Activated naive CD4-positive, alpha-beta T cell treated with anti-CD3 and anti-CD28 coated beads, Interleukin-2, amount 50 U/mL, for 24 hours (primary cell): ENCODE measurements at regions not wholly inside any gene's neighbourhood (a gene's known extent, or its start where the extent isn't known, plus 50 kb on each side); places are given as distances from the start of the nearest gene placed in this dataset.

Source experiments
- H3K27ac Mint-ChIP-seq: one replicate; pipeline ENCODE4 v1.8.0; 2021; ENCODE audit warnings: mild to moderate bottlenecking, mixed read lengths
- H3K27me3 Mint-ChIP-seq: one replicate; pipeline ENCODE4 v1.8.0; 2021; ENCODE audit warnings: mixed read lengths
- H3K36me3 Mint-ChIP-seq: one replicate; pipeline ENCODE4 v1.8.0; 2021; ENCODE audit warnings: mixed read lengths
- H3K4me1 Mint-ChIP-seq: one replicate; pipeline ENCODE4 v1.8.0; 2021; ENCODE audit warnings: mixed read lengths
- H3K4me3 Mint-ChIP-seq: one replicate; pipeline ENCODE4 v1.8.0; 2021; ENCODE audit warnings: mild to moderate bottlenecking, mixed read lengths
- H3K9me3 Mint-ChIP-seq: one replicate; pipeline ENCODE4 v1.8.0; 2021; ENCODE audit warnings: mixed read lengths

DNA sequence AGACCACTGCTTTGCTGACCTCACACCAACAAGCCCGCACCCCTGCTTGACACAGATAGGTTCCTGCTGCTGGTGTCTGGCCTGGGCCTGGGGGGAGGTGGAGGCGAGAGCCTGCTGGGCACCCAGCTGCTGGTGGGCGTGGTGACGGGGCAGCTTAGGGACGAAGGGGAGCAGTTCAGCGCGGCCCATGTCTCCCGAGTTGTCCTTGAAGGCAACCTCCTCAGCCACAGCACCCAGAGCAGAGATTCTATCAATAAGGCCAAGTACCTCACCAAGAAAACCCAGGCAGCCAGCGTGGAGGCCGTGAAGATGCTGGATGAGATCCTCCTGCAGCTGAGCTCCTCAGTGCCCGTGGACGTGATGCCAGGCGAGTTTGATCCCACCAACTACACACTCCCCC lies 313.3 kb downstream of the NR2F1-AS1 start:
- H3K36me3 Mint-ChIP-seq: no peaks in the 10 kb centered on the region
- H3K4me3 Mint-ChIP-seq: no peak overlapping the region
- peaks cover 6% of the 10 kb centered on the region for H3K9me3 Mint-ChIP-seq
- H3K27ac Mint-ChIP-seq: no peak overlapping the region
- no peaks in the 10 kb centered on the region for H3K27me3 Mint-ChIP-seq
- H3K4me1 Mint-ChIP-seq: no peaks in the 10 kb centered on the region

DNA sequence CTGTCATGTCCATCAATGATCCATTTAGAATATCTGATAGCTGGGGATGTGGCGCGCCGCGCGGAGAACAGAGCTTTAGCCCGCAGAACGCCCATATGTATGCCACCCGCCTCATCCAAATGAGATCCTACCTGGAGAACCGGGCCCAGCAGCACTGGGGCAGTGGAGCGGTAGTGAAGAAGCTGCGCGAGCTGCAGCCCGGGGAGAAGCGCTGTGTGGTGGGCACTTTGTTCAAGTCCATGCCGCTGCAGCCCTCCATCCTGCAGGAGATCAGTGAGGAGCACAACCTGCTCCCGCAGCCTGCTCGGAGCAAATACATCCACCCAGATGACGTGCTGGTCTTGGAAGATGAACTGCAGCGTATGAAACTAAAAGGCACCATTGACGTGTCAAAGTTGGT lies 313.7 kb downstream of the NR2F1-AS1 start:
- Mint-ChIP-seq H3K4me3 (no peak overlapping the region), H3K9me3 (peaks cover 6% of the 10 kb centered on the region), H3K27me3 (no peaks in the 10 kb centered on the region), H3K36me3 (no peaks in the 10 kb centered on the region), H3K27ac (no peak overlapping the region), H3K4me1 (no peaks in the 10 kb centered on the region)

DNA sequence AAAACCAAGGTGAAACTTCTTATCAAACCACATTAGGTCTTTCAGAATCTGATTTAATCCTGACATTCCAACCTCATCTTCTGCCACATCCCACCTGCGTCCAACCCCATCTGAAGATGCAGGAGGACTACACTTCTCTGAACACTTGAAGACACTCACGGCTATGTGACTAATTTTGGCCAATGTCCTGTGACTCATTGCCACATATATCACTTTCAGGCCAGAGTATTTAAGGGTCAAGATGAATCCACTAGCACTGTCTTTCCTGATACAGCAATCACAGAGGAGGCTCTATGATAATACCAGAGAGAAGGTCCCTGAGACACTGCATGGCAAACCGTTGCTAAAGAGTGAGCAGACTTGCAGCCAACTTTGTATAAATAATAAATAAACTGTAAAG lies 323.4 kb downstream of the NR2F1-AS1 start:
- H3K27ac Mint-ChIP-seq: no peak overlapping the region
- H3K27me3 Mint-ChIP-seq: no peaks in the 10 kb centered on the region
- H3K4me3 Mint-ChIP-seq: no peak overlapping the region
- H3K4me1 Mint-ChIP-seq: no peaks in the 10 kb centered on the region
- no peaks in the 10 kb centered on the region for H3K36me3 Mint-ChIP-seq
- no peaks in the 10 kb centered on the region for H3K9me3 Mint-ChIP-seq

DNA sequence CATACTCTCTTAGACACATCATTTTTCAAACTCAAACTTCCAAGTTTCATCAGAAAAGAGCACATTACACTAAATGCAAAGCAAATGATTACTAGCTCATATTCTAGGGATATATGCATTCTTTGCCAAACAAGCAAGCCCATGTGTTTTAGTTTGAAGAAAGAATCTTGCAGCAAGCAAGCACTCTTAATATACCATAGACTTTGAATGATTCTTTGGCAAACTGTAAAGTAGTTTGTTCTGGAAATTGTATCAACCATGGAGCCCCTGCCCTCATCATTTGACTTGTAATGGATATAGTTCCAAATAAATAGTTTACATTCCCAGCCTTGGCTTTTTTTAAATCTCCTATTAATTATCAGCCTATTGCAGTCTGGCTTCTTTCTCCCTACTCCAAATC lies 325.2 kb downstream of the NR2F1-AS1 start:
- H3K9me3 Mint-ChIP-seq: no peaks in the 10 kb centered on the region
- H3K27ac Mint-ChIP-seq: no peak overlapping the region
- H3K4me1 Mint-ChIP-seq: no peaks in the 10 kb centered on the region

DNA sequence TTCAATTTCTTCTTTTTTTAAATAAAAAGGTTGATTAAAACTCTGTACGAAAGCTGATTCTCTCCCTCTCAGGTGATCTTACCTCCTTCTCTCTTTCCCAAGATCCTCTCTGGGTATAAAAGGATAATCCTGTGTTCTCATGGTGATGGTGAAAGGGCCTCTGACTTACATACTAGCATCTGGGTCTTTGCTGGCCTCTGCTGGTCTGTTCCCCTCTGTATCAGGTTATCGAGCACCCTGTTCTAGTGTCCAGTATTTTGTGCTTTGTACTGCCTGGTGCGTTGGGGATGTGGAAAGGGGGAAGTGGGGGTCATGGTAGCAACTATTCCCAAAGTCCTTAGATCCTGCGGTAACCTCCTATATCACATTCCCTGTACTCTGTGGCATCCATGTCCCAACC lies 328.9 kb downstream of the NR2F1-AS1 start:
- H3K27me3 Mint-ChIP-seq: no peaks in the 10 kb centered on the region
- no peak overlapping the region for H3K4me3 Mint-ChIP-seq
- H3K9me3 Mint-ChIP-seq: no peaks in the 10 kb centered on the region
- H3K4me1 Mint-ChIP-seq: no peaks in the 10 kb centered on the region
- no peak overlapping the region for H3K27ac Mint-ChIP-seq
- H3K36me3 Mint-ChIP-seq: no peaks in the 10 kb centered on the region

More for the DNA sequence above, 325.2 kb downstream of the NR2F1-AS1 start:
- no peaks in the 10 kb centered on the region for H3K36me3 Mint-ChIP-seq
- H3K27me3 Mint-ChIP-seq: no peaks in the 10 kb centered on the region
- no peak overlapping the region for H3K4me3 Mint-ChIP-seq

DNA sequence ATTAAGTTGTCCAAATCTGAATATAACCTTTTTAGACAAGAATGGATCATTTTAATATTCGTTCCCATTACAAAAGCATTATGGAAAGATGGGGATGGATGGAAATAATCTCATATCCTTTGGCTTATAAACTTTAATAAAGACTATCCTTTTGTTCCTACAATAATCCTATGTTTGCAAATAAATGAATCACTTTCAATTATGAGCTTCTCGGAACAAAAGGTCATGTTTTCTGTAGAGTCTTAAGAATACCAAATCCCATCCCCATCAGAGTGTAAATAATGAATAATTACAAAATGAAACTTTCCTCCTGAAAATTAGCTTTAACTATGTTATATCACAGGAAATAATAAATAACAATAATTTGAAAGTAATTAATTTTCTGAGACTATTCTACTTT lies 329.7 kb downstream of the NR2F1-AS1 start:
- H3K4me1 Mint-ChIP-seq: no peaks in the 10 kb centered on the region
- no peaks in the 10 kb centered on the region for H3K36me3 Mint-ChIP-seq
- no peaks in the 10 kb centered on the region for H3K27me3 Mint-ChIP-seq
- no peak overlapping the region for H3K27ac Mint-ChIP-seq
- H3K4me3 Mint-ChIP-seq: no peak overlapping the region
- H3K9me3 Mint-ChIP-seq: no peaks in the 10 kb centered on the region

DNA sequence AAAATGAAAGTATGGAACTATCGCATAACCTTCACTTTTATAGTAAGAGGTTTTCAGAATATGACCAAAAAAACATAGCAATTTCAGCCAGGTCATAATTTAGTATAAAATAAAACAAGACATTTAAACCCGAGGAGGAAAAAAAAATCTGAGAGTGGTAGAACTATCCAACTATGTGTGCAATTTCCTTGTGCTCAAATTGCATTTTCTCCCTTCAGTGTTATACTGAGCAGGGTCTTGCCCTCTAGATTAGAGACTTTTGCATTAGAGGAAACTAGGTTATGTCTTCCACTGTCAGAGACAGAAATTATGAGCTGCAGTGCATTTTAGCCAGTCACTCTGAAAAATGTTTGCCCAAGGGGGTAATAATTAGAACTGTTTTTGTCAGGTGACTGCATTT lies 330.6 kb downstream of the NR2F1-AS1 start:
- Mint-ChIP-seq H3K9me3 (no peaks in the 10 kb centered on the region), H3K4me1 (no peaks in the 10 kb centered on the region), H3K4me3 (no peak overlapping the region), H3K27me3 (no peaks in the 10 kb centered on the region), H3K36me3 (no peaks in the 10 kb centered on the region), H3K27ac (no peak overlapping the region)

DNA sequence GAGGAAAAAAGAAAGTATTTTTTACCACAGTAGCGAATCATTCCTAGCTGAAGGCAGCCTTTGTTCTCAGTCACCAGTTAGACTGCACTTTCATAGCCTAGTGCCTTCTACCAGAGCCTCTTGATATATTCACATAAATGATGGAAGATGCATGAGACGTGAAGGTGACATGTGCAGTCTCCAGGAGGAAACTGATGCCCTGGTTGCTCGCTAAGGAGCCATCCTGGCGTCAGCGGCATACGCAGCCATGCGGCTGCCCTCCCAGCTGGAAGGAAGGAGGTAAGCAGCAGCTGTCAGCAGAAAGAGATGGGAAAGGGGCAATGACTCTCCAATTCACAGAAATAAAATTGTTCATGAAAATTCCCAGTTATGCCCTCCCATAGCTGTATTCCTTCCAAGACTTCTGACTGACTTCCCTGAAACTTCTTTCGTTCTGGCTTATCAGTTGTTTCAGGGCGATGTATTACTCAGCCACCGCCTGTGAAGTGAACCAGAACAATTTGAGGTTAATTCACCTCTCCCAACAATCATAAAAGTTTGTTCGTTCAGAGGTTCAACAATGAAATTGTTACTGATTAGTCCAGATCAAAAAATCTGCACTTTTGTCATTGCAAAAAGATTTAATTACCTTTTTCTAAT lies 331.2 kb downstream of the NR2F1-AS1 start:
- no peaks in the 10 kb centered on the region for H3K9me3 Mint-ChIP-seq
- H3K4me1 Mint-ChIP-seq: no peaks in the 10 kb centered on the region
- H3K4me3 Mint-ChIP-seq: no peak overlapping the region
- no peaks in the 10 kb centered on the region for H3K27me3 Mint-ChIP-seq
- H3K36me3 Mint-ChIP-seq: no peaks in the 10 kb centered on the region
- no peak overlapping the region for H3K27ac Mint-ChIP-seq

DNA sequence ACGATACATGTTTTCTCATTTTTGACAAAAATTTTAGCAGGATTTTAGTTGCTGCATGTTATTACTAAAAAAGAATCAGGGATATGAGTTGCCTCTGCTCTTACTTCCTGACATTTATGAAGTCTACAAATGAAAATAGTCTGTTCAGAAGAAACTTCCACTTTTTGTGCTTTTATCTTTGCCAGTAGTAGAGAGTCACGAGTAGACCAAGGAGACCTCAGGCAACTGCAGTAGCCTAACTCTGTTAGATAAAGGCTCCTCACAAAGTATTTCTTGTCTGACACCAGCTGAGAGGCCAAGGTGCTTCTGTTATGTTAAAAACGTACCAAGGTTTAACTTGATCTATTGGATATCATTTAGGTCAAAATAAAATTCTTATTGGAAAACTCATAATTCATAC lies 333.9 kb downstream of the NR2F1-AS1 start:
- Mint-ChIP-seq H3K27me3 (no peaks in the 10 kb centered on the region), H3K27ac (no peak overlapping the region), H3K4me3 (no peak overlapping the region), H3K36me3 (no peaks in the 10 kb centered on the region), H3K9me3 (no peaks in the 10 kb centered on the region), H3K4me1 (no peaks in the 10 kb centered on the region)

DNA sequence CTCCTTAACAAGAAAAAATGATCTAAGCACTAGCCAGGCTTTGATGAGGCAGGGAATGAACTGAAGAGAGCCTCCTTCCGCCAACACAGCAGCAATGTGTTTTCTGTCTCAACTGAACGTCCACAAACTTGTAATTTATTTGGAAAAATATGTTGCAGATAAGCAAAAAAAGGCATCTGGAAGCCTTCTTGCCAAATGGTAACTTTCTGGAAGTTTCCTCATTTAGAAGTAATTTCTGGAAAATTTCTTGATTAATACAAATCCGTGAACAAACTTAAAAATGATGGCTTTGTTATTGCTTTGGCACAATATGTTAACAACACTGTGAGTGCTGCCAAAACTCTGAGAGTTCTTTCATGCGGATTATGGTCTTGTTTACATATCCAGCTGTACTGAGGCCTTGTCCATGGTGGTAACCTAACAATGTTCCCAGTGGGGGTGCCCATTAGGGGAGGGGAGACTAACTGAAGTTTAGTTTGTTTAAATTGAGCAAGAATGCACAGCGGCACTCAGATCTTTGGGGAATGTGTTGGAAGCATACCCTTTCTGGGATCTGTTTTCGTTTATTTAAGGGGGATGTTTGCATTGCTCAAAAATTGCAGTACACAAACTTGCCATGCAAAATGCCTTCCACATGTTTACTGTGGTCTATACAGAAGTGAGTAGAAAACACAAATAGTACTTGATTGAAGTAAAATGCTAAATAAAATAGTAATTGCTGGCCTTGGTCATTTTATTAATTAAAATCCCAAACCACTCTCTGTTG lies 334.7 kb downstream of the NR2F1-AS1 start:
- Mint-ChIP-seq H3K4me1 (no peaks in the 10 kb centered on the region), H3K9me3 (no peaks in the 10 kb centered on the region), H3K27ac (no peak overlapping the region), H3K36me3 (no peaks in the 10 kb centered on the region), H3K27me3 (no peaks in the 10 kb centered on the region), H3K4me3 (no peak overlapping the region)

DNA sequence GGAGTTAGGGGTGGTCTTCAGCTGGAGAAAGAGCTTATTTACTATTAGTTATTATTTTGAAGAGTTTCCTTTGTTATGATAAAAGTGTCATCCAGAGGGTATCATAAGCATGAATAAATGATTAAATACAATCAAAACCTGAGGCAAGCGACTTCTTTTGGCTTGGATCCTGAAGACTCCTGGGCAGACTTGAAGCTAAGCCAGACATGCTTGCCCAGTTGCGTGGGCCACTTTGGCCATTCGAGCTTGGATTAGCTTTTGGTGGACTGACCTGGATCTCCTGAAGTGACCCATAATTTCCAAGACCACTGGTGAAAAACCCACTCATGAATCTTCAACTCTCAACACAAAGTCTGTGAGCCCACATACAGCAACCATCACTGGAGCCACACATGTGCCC lies 335.8 kb downstream of the NR2F1-AS1 start:
- no peaks in the 10 kb centered on the region for H3K36me3 Mint-ChIP-seq
- no peak overlapping the region for H3K4me3 Mint-ChIP-seq
- no peaks in the 10 kb centered on the region for H3K27me3 Mint-ChIP-seq
- H3K9me3 Mint-ChIP-seq: no peaks in the 10 kb centered on the region
- no peaks in the 10 kb centered on the region for H3K4me1 Mint-ChIP-seq
- H3K27ac Mint-ChIP-seq: no peak overlapping the region

DNA sequence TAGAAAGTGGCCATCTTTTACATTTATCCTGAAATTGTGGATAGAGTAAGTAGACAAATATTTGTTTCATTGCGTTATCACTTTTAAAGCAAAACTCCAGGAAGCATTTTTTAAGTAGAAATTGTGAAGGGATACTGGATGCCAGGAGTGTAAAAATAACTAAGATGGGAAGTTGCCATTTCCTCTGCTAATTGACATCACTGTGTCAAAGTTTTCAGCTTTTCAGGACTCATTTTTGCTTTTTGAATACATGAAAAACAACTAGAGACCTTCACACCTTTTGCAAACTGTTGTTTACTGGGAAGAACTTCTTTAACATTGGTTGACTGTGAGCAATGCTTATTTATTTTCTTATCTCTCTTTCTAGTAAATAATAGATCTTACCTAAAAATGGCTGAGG lies 337.5 kb downstream of the NR2F1-AS1 start:
- no peaks in the 10 kb centered on the region for H3K36me3 Mint-ChIP-seq
- no peak overlapping the region for H3K4me3 Mint-ChIP-seq
- H3K9me3 Mint-ChIP-seq: no peaks in the 10 kb centered on the region
- H3K27me3 Mint-ChIP-seq: no peaks in the 10 kb centered on the region
- no peaks in the 10 kb centered on the region for H3K4me1 Mint-ChIP-seq
- no peak overlapping the region for H3K27ac Mint-ChIP-seq

DNA sequence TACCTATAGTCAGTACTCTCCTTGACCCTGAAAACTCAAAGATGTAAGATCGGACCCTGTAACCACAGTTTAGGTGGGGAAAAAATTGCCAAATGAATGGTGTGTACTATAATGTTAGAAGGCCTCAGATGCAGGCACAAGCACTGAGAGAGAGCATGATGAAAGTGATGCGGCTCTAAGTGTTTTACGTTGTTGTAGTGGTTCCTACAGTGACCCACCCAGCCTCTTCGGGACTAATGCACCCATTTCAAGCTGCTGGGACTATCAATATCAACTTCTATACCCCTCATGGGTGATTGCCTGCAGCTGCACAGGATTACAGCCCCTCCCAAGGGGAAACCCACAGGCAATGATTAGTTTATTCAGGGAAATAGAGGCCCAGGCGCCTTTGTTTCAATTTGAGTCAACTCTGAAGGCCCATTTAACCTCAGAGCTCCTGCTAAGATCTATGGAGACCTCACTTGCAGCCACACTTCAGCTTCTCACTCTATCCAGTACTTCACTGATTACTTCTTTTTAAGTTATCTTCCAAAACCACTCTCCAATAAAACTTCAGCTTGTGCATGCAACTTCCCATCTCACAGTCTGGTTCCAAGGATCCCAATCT lies 340.7 kb downstream of the NR2F1-AS1 start:
- Mint-ChIP-seq H3K9me3 (peaks cover 6% of the 10 kb centered on the region), H3K27ac (no peak overlapping the region), H3K4me3 (no peak overlapping the region), H3K36me3 (no peaks in the 10 kb centered on the region), H3K27me3 (no peaks in the 10 kb centered on the region), H3K4me1 (no peaks in the 10 kb centered on the region)

DNA sequence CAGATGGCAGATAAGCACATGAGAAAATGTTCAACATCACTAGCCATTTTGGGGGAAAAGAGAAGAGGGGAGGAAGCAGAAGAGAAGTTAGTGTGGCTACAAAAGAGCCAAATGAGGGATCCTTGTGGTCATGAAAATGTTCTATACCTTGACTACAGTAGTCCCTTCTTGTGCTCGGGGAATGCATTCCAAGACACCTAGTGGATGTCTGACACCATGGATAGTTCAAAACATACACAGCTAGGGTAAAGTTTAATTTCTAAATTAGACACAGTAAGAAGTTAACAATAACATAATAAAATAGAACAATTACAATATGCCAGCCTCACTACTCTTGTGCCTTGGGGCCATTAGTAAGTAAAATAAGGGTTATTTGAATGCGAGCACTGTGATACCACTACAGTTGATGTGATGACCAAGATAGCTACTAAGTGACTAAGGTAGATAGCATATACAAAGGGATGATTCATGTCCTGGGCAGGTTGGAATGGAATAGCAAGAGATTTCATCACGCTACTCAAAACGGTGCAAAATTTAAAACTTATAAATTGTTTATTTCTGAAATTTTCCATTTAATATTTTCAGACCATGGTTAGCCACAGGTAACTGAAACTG lies 344.1 kb downstream of the NR2F1-AS1 start:
- Mint-ChIP-seq H3K9me3 (peaks cover 17% of the 10 kb centered on the region), H3K4me3 (no peak overlapping the region), H3K27me3 (no peaks in the 10 kb centered on the region), H3K36me3 (no peaks in the 10 kb centered on the region), H3K27ac (no peak overlapping the region), H3K4me1 (no peaks in the 10 kb centered on the region)

DNA sequence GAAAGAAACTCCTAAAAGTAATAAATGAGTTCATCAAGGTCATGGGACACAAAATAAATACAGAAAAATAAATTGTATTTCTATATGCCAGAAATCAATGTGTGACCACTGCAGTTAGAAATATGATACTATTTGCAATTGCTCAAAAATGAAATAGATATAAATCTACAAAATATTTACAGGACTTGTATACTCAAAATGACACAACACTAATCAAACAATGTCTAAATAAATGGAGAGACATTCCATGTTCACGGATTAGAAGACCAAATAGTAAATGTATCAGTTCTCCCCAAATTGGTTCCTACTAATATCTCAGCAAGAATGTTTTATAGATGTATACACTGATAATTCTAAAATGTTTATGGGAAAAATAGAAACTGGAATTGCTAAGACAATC lies 345.3 kb downstream of the NR2F1-AS1 start:
- H3K27me3 Mint-ChIP-seq: no peaks in the 10 kb centered on the region
- H3K27ac Mint-ChIP-seq: no peak overlapping the region
- H3K9me3 Mint-ChIP-seq: peaks cover 17% of the 10 kb centered on the region
- H3K4me3 Mint-ChIP-seq: no peak overlapping the region
- no peaks in the 10 kb centered on the region for H3K36me3 Mint-ChIP-seq
- H3K4me1 Mint-ChIP-seq: no peaks in the 10 kb centered on the region

DNA sequence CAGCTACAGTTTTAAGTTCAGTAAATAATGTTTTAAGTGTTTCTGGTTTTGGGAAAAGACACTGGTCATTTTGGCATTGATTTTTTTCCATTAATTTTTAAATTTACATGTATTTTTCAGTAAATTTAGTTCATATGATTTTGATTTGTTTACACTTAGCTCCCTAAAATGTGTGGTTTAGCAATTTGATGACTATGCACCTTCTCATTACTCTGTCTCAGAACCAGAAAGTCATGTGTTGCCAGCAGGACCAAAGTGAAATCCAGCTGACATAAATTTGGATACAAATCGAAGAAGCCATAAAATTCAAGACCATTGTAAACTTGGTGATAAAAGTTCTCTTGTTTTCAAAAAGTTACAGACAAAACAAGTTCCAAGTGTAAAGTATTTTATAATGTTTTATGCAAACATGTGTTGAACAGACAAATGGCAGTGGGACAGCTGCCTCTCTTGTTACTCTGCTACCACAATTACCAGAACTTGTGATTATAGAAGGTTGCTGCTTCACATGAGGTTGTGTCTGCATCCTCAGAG lies 354.8 kb downstream of the NR2F1-AS1 start:
- H3K4me3 Mint-ChIP-seq: no peak overlapping the region
- no peak overlapping the region for H3K27ac Mint-ChIP-seq
- H3K9me3 Mint-ChIP-seq: no peaks in the 10 kb centered on the region
- H3K27me3 Mint-ChIP-seq: no peaks in the 10 kb centered on the region
- H3K4me1 Mint-ChIP-seq: no peaks in the 10 kb centered on the region
- H3K36me3 Mint-ChIP-seq: no peaks in the 10 kb centered on the region
